K562 (cell line): ENCODE measurements at regions not wholly inside any gene's neighbourhood (a gene's known extent, or its start where the extent isn't known, plus 50 kb on each side); places are given as distances from the start of the nearest gene placed in this dataset.

Experiments used
- ADNP ChIP-seq: fragments of 200-800 bp; sonication (Bioruptor generic); IDR thresholded peaks from 2 replicates; pipeline ENCODE4 v1.6.1; 2016; ENCODE audit warnings: missing genetic modification characterization, missing compliant biosample characterization
- CREB3 ChIP-seq: fragments of 450-650 bp; conservative IDR thresholded peaks from 2 replicates; pipeline ENCODE4 v1.6.1; 2016; ENCODE audit warnings: missing genetic modification characterization, low read depth, mild to moderate bottlenecking, missing compliant biosample characterization, moderate library complexity
- CXXC5 ChIP-seq: fragments of 250-450 bp; sonication (Bioruptor Pico); IDR thresholded peaks from 2 replicates; pipeline ENCODE4 v1.8.0; 2022; ENCODE audit warnings: inconsistent platforms, mild to moderate bottlenecking, moderate library complexity
- GMEB1 ChIP-seq: fragments of 250-450 bp; sonication (Bioruptor Pico); IDR thresholded peaks from 2 replicates; pipeline ENCODE4 v1.4.0; 2020; ENCODE audit warnings: mild to moderate bottlenecking
- ILK ChIP-seq: fragments of 450-650 bp; IDR thresholded peaks from 2 replicates; pipeline ENCODE4 v1.6.1; 2016; ENCODE audit warnings: missing genetic modification characterization, low read depth, mild to moderate bottlenecking, missing compliant biosample characterization, moderate library complexity, borderline replicate concordance
- L3MBTL2 ChIP-seq: fragments of 450-650 bp; IDR thresholded peaks from 2 replicates; pipeline ENCODE4 v1.6.1; 2016; ENCODE audit warnings: mild to moderate bottlenecking, moderate library complexity
- LCOR ChIP-seq: sonication (generic); formaldehyde crosslinking; IDR thresholded peaks from 2 replicates; pipeline ENCODE4 v1.8.0; 2022; ENCODE audit warnings: mild to moderate bottlenecking, missing genetic modification reagents
- MTA3 ChIP-seq: fragments of 450-650 bp; formaldehyde crosslinking; IDR thresholded peaks from 2 replicates; pipeline ENCODE4 v1.6.1; 2017; ENCODE audit warnings: mild to moderate bottlenecking, borderline replicate concordance
- POLR2A ChIP-seq: fragments of 450-650 bp; conservative IDR thresholded peaks from 2 replicates; pipeline ENCODE4 v1.6.1; 2016
- PREB ChIP-seq: sonication (generic); formaldehyde crosslinking; IDR thresholded peaks from 2 replicates; pipeline ENCODE4 v1.8.1; 2023; ENCODE audit warnings: mild to moderate bottlenecking, missing genetic modification reagents
- RCOR1 ChIP-seq, 2 experiments: IDR thresholded peaks; 2 replicates each; pipeline ENCODE4 v1.6.1; 2012; ENCODE audit warnings: low read depth in 2 of 2, low read length in 2 of 2, borderline replicate concordance in 1 of 2, improper control_type of control experiment in 1 of 2
- SIX5 ChIP-seq, 2 experiments: IDR thresholded peaks; 2 replicates each; pipeline ENCODE4 v1.6.1; 2011; ENCODE audit warnings: low read length in 2 of 2, borderline replicate concordance in 1 of 2, low read depth in 1 of 2, mild to moderate bottlenecking in 1 of 2, moderate library complexity in 1 of 2; ENCODE audit not compliant: insufficient read depth in 1 of 2
- TBP ChIP-seq: optimal IDR thresholded peaks from 2 replicates; pipeline ENCODE3; 2011; ENCODE audit warnings: low read depth, low read length, improper control_type of control experiment
- TSC22D4 ChIP-seq: fragments of 450-650 bp; IDR thresholded peaks from 2 replicates; pipeline ENCODE4 v1.6.1; 2016; ENCODE audit warnings: missing genetic modification characterization, missing biosample characterization, control low read depth
- U2AF1 ChIP-seq: fragments of 200-400 bp; formaldehyde crosslinking; optimal IDR thresholded peaks from 2 replicates; pipeline ENCODE3; 2017; ENCODE audit warnings: mild to moderate bottlenecking, low read depth, low read length, moderate library complexity
- ZBTB26 ChIP-seq: fragments of 450-650 bp; formaldehyde crosslinking; IDR thresholded peaks from 2 replicates; pipeline ENCODE4 v1.4.0; 2022; ENCODE audit warnings: missing genetic modification characterization
- ZNF24 ChIP-seq: fragments of 450-650 bp; IDR thresholded peaks from 2 replicates; pipeline ENCODE4 v1.6.1; 2016
- ZNF511 ChIP-seq: sonication (generic); formaldehyde crosslinking; IDR thresholded peaks from 2 replicates; pipeline ENCODE4 v1.8.0; 2022; ENCODE audit warnings: mild to moderate bottlenecking, missing genetic modification reagents
- ZNF584 ChIP-seq: fragments of 200-800 bp; sonication (Bioruptor generic); IDR thresholded peaks from 2 replicates; pipeline ENCODE4 v1.6.1; 2016; ENCODE audit warnings: low read depth, mild to moderate bottlenecking, missing genetic modification characterization, missing compliant biosample characterization
- ZNF766 ChIP-seq: fragments of 200-800 bp; sonication (Bioruptor generic); conservative IDR thresholded peaks from 2 replicates; pipeline ENCODE4 v1.6.1; 2016; ENCODE audit warnings: missing genetic modification characterization, missing compliant biosample characterization

GRCh38 chr10:44310762-44311562 is 73.9 kb downstream of the CXCL12 start (continued):
- TF ChIP-seq ZNF511 (CRISPR knock-in tag) (no peak), GMEB1 (CRISPR knock-in tag) (0 out of 2 replicates have a peak, but pooled peaks have one; percentile 33), ZNF24 (0 out of 2 replicates have a peak, but pooled peaks have one; percentile 46), ADNP (tag) (no peak), MTA3 (peak; percentile 83; the same call in 1 of the 2 replicates), TSC22D4 (tag) (no peak), RCOR1 (IDR thresholded peaks at IDR 0.05; ENCODE audit: borderline replicate concordance in 1 of 2, low read depth in 2 of 2, low read length in 2 of 2) (peak in 1 of 2 experiments; percentile 90; a peak in 2 of 4 replicates), TBP (peak; percentile 30), PREB (CRISPR knock-in tag) (peak; percentile 59; the same call in 1 of the 2 replicates), ZNF584 (CRISPR knock-in tag) (no peak), CREB3 (no peak), L3MBTL2 (peak; percentile 97), SIX5 (IDR thresholded peaks at IDR 0.05; ENCODE audit: borderline replicate concordance in 1 of 2, insufficient read depth in 1 of 2, low read depth in 1 of 2, low read length in 2 of 2) (no peak), ZNF766 (no peak), ILK (no peak), CXXC5 (CRISPR knock-in tag) (peak; percentile 85), POLR2A (no peak), U2AF1 (peak; percentile 58), ZBTB26 (no peak), LCOR (CRISPR knock-in tag) (no peak)
